Neutrophil (primary cell): ENCODE measurements at regions not wholly inside any gene's neighbourhood (a gene's known extent, or its start where the extent isn't known, plus 50 kb on each side); places are given as distances from the start of the nearest gene placed in this dataset.

ENCODE experiments used
- H3K27ac ChIP-seq: fragments of 200-600 bp; sonication (generic); 2 replicates; pipeline ENCODE4 v1.5.1; 2016; ENCODE audit warnings: mild to moderate bottlenecking, moderate library complexity
- H3K27me3 ChIP-seq: fragments of 200-600 bp; sonication (generic); 2 replicates; pipeline ENCODE4 v1.6.0; 2016; ENCODE audit warnings: mild to moderate bottlenecking
- H3K36me3 ChIP-seq: fragments of 200-600 bp; sonication (generic); 2 replicates; pipeline ENCODE4 v1.5.1; 2017
- H3K4me1 ChIP-seq, 2 experiments: fragments of 200-600 bp in 1 of 2; sonication (generic) in 1 of 2; 1 replicate in 1 of 2; 2 replicates in 1 of 2; pipeline versions ENCODE4 v1.5.1 to v1.6.1; 2013 to 2016; ENCODE audit warnings: low read depth in 1 of 2, low read length in 1 of 2, mild to moderate bottlenecking in 1 of 2, moderate library complexity in 1 of 2; ENCODE audit not compliant: control insufficient read depth in 1 of 2, insufficient read depth in 1 of 2
- H3K4me3 ChIP-seq, 2 experiments: fragments of 200-600 bp in 1 of 2; sonication (generic) in 1 of 2; 1 replicate in 1 of 2; 2 replicates in 1 of 2; pipeline ENCODE4 v1.5.1; 2013 to 2016; ENCODE audit warnings: low read depth in 1 of 2, low read length in 1 of 2, mild to moderate bottlenecking in 1 of 2, moderate library complexity in 1 of 2
- H3K9me3 ChIP-seq: fragments of 200-600 bp; sonication (generic); 2 replicates; pipeline ENCODE4 v1.5.1; 2016
- TF ChIP-seq, protein P1 (sequence below): fragments of 200-600 bp; sonication (generic); IDR thresholded peaks from 2 replicates; pipeline ENCODE4 v1.5.1; 2016; ENCODE audit warnings: antibody characterized with exemption

DNA sequence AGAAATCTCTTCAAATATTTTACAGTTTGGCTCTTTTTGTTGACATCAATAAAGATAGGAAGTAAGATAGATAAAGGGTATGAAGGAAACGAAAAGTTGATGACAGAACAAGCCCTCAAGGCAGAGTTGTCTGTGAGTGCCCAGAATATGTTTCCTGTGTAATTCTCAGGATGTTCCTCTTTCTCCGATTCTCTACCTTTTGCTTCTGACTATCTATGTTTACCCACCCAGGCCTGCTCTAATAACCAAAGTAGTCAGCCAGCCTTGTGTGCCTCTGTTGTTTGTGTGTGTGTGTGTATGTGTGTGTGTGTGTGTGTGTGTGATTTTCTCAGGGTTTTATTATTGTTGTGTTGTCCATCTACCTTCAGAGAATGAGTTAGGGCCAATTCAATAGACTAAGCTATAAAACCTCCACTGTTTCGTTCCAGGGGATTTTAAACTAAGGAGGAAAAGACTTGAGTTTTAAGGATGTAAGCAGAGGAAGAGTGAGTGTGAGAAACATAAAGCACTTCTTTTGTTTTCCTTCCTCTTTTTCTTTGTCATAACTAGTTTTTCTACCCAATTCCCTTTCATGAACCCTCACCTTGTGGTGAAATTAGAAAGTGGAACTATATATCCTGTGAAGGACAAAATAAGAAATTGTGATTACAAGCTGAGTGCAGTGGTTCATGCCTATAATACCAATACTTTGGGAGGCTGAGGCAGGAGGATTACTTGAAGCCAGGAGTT is 627.4 kb upstream of the NR5A2 start:
- TF ChIP-seq, protein P1, sequence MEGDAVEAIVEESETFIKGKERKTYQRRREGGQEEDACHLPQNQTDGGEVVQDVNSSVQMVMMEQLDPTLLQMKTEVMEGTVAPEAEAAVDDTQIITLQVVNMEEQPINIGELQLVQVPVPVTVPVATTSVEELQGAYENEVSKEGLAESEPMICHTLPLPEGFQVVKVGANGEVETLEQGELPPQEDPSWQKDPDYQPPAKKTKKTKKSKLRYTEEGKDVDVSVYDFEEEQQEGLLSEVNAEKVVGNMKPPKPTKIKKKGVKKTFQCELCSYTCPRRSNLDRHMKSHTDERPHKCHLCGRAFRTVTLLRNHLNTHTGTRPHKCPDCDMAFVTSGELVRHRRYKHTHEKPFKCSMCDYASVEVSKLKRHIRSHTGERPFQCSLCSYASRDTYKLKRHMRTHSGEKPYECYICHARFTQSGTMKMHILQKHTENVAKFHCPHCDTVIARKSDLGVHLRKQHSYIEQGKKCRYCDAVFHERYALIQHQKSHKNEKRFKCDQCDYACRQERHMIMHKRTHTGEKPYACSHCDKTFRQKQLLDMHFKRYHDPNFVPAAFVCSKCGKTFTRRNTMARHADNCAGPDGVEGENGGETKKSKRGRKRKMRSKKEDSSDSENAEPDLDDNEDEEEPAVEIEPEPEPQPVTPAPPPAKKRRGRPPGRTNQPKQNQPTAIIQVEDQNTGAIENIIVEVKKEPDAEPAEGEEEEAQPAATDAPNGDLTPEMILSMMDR: no peak
- no peaks in the 10 kb centered on the region for H3K9me3 ChIP-seq
- H3K27ac ChIP-seq: no peak overlapping the region
- no peaks in the 10 kb centered on the region for H3K36me3 ChIP-seq
- H3K27me3 ChIP-seq: no peaks in the 10 kb centered on the region
- no peak overlapping the region for H3K4me3 ChIP-seq
- no peaks in the 10 kb centered on the region for H3K4me1 ChIP-seq

DNA sequence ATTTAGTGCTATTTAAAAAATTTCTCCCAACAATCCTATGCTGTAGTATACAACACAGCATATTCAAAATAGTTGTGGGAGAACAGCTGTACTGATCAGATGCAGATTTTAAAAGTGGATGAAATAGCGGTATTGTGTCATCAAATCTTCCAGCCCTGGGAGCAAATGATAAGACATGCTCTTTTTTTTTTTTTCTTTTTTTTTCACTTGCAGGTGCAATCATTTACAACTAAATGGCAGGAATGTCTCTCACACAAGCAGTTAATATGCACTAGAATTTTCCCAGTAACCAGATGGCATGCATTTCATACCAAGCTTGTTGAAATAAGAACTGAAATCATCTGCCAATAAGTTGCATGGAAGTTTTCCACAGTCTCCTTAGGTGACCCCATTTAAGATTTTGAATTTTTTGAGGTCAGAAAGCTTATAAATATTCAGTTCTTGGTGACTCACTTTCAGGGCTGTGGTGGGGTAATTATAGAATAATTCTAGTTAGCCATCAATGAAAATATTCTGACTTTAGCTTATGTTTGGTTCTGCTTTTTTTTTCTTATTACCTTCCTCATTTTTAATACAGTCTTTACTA is 623.9 kb upstream of the NR5A2 start:
- no peaks in the 10 kb centered on the region for H3K36me3 ChIP-seq
- H3K27ac ChIP-seq: no peak overlapping the region
- TF ChIP-seq, protein P1: no peak
- no peak overlapping the region for H3K4me3 ChIP-seq
- no peaks in the 10 kb centered on the region for H3K4me1 ChIP-seq
- no peaks in the 10 kb centered on the region for H3K9me3 ChIP-seq
- no peaks in the 10 kb centered on the region for H3K27me3 ChIP-seq

GRCh38 chr1:199404191-199404590 is 623.3 kb upstream of the NR5A2 start:
- TF ChIP-seq, protein P1: no peak
- Histone ChIP-seq H3K4me3 (no peak overlapping the region), H3K36me3 (no peaks in the 10 kb centered on the region), H3K4me1 (no peaks in the 10 kb centered on the region), H3K9me3 (no peaks in the 10 kb centered on the region), H3K27ac (no peak overlapping the region), H3K27me3 (no peaks in the 10 kb centered on the region)

GRCh38 chr1:199404976-199405375 is 622.5 kb upstream of the NR5A2 start:
- H3K27me3 ChIP-seq: no peaks in the 10 kb centered on the region
- no peaks in the 10 kb centered on the region for H3K36me3 ChIP-seq
- no peaks in the 10 kb centered on the region for H3K9me3 ChIP-seq
- H3K4me3 ChIP-seq: no peak overlapping the region
- no peaks in the 10 kb centered on the region for H3K4me1 ChIP-seq
- TF ChIP-seq, protein P1: no peak
- no peak overlapping the region for H3K27ac ChIP-seq

- Histone ChIP-seq H3K36me3 (no peaks in the 10 kb centered on the region), H3K4me1 (no peaks in the 10 kb centered on the region), H3K27me3 (no peaks in the 10 kb centered on the region), H3K4me3 (no peak overlapping the region), H3K27ac (no peak overlapping the region), H3K9me3 (no peaks in the 10 kb centered on the region)
- TF ChIP-seq, protein P1: no peak
These were observed 621.8 kb upstream of the NR5A2 start for GRCh38 chr1:199405634-199406196.
